CD14-positive monocyte (primary cell): ENCODE measurements at regions not wholly inside any gene's neighbourhood (a gene's known extent, or its start where the extent isn't known, plus 50 kb on each side); places are given as distances from the start of the nearest gene placed in this dataset.

ENCODE experiments used
- DNase-seq, 3 donors: peaks; one replicate each; pipeline ENCODE4 v3.0.0-alpha.2; 2011 to 2022
- H2AFZ ChIP-seq: 2 replicates; pipeline ENCODE4 v1.6.0; 2012; ENCODE audit warnings: mild to moderate bottlenecking, low read depth, low read length, inconsistent platforms; ENCODE audit not compliant: insufficient read depth, poor library complexity, severe bottlenecking
- H3K27ac ChIP-seq, 2 donors: 1 replicate in 1 of 2; 2 replicates in 1 of 2; pipeline ENCODE4 v1.5.1; 2012 to 2013; ENCODE audit warnings: low read length in 2 of 2, control low read depth in 1 of 2, inconsistent platforms in 1 of 2, low read depth in 1 of 2, mild to moderate bottlenecking in 1 of 2
- H3K27me3 ChIP-seq, 2 donors: one replicate each; pipeline versions ENCODE4 v1.6.0 to v1.6.1; 2011 to 2013; ENCODE audit warnings: low read length in 2 of 2; ENCODE audit not compliant: control insufficient read depth in 2 of 2, insufficient read depth in 2 of 2
- H3K36me3 ChIP-seq, 2 donors: replicated peaks in 1 of 2; 1 replicate in 1 of 2; 2 replicates in 1 of 2; pipeline versions ENCODE4 v1.5.1 to v1.6.1; 2012 to 2013; ENCODE audit warnings: low read length in 2 of 2, control low read depth in 1 of 2, inconsistent platforms in 1 of 2, mild to moderate bottlenecking in 1 of 2; ENCODE audit not compliant: insufficient read depth in 2 of 2, control insufficient read depth in 1 of 2
- H3K4me1 ChIP-seq, 2 donors: 1 replicate in 1 of 2; 2 replicates in 1 of 2; pipeline versions ENCODE4 v1.5.1 to v1.6.1; 2012 to 2013; ENCODE audit warnings: low read length in 2 of 2, control low read depth in 1 of 2, inconsistent platforms in 1 of 2, mild to moderate bottlenecking in 1 of 2, moderate library complexity in 1 of 2; ENCODE audit not compliant: insufficient read depth in 2 of 2, control insufficient read depth in 1 of 2
- H3K4me2 ChIP-seq: replicated peaks from 2 replicates; pipeline ENCODE3; 2012; ENCODE audit warnings: low read length, moderate library complexity, mild to moderate bottlenecking; ENCODE audit not compliant: poor library complexity, severe bottlenecking; ENCODE audit errors: extremely low read depth
- H3K4me3 ChIP-seq, 3 experiments: fragments of 200-600 bp in 1 of 3; sonication (generic) in 1 of 3; replicated peaks in 1 of 3; 1 replicate in 2 of 3; 2 replicates in 1 of 3; pipeline ENCODE4 v1.5.1; 2011 to 2013; ENCODE audit warnings: low read length in 3 of 3, mild to moderate bottlenecking in 3 of 3, control low read depth in 2 of 3, low read depth in 2 of 3, inconsistent platforms in 1 of 3, moderate library complexity in 1 of 3
- H3K79me2 ChIP-seq: 2 replicates; pipeline ENCODE4 v1.6.0; 2012; ENCODE audit warnings: mild to moderate bottlenecking, control low read depth, inconsistent platforms, low read length, moderate library complexity; ENCODE audit not compliant: insufficient read depth
- H3K9ac ChIP-seq: 2 replicates; pipeline ENCODE4 v1.6.0; 2017; ENCODE audit warnings: low read length, mild to moderate bottlenecking; ENCODE audit not compliant: insufficient read depth, poor library complexity, severe bottlenecking
- H3K9me3 ChIP-seq, 2 donors: replicated peaks in 1 of 2; 1 replicate in 1 of 2; 2 replicates in 1 of 2; pipeline versions ENCODE4 v1.5.1 to v1.6.1; 2012 to 2013; ENCODE audit warnings: low read length in 2 of 2, control low read depth in 1 of 2; ENCODE audit not compliant: control insufficient read depth in 1 of 2, insufficient read depth in 1 of 2
- H4K20me1 ChIP-seq: 2 replicates; pipeline ENCODE4 v1.6.0; 2012; ENCODE audit warnings: mild to moderate bottlenecking, low read length, control low read depth, moderate library complexity; ENCODE audit not compliant: insufficient read depth
- H3K27ac Mint-ChIP-seq, 7 donors: one replicate each; pipeline ENCODE4 v1.8.0; 2020; ENCODE audit warnings: mild to moderate bottlenecking in 7 of 7, mixed read lengths in 7 of 7, moderate library complexity in 6 of 7, inconsistent platforms in 2 of 7
- H3K27me3 Mint-ChIP-seq, 3 donors: one replicate each; pipeline ENCODE4 v1.8.0; 2021 to 2022; ENCODE audit warnings: low read depth in 3 of 3, mild to moderate bottlenecking in 3 of 3, mixed read lengths in 3 of 3, moderate library complexity in 3 of 3, inconsistent platforms in 1 of 3
- H3K36me3 Mint-ChIP-seq, 2 donors: one replicate each; pipeline ENCODE4 v1.8.0; 2020; ENCODE audit warnings: mixed read lengths in 2 of 2, inconsistent platforms in 1 of 2, mild to moderate bottlenecking in 1 of 2
- H3K4me1 Mint-ChIP-seq: one replicate; pipeline ENCODE4 v1.8.0; 2020; ENCODE audit warnings: mild to moderate bottlenecking, mixed read lengths
- H3K4me3 Mint-ChIP-seq, 2 donors: one replicate each; pipeline ENCODE4 v1.8.0; 2020; ENCODE audit warnings: mild to moderate bottlenecking in 2 of 2, mixed read lengths in 2 of 2, moderate library complexity in 1 of 2
- H3K9me3 Mint-ChIP-seq, 7 donors: one replicate each; pipeline ENCODE4 v1.8.0; 2020 to 2022; ENCODE audit warnings: mixed read lengths in 7 of 7, mild to moderate bottlenecking in 6 of 7, moderate library complexity in 6 of 7, inconsistent platforms in 2 of 7
- CTCF ChIP-seq: fragments of 200-600 bp; IDR thresholded peaks from one replicate; pipeline ENCODE4 v1.8.0; 2022; ENCODE audit warnings: antibody characterized with exemption, mild to moderate bottlenecking
- WGBS: methylation state at CpG from one replicate; pipeline ENCODE4 v1.1.5; 2013; ENCODE audit warnings: missing lambda C conversion rate; ENCODE audit not compliant: insufficient coverage; 5-methylcytosine and 5-hydroxymethylcytosine counted together
- intact Hi-C, 2 donors: fragments of 100-400 bp; cut with micrococcal nuclease; formaldehyde crosslinking; loops; one replicate each; pipeline versions ENCODE4 v1.15.0 to v1.15.1; 2023

DNA sequence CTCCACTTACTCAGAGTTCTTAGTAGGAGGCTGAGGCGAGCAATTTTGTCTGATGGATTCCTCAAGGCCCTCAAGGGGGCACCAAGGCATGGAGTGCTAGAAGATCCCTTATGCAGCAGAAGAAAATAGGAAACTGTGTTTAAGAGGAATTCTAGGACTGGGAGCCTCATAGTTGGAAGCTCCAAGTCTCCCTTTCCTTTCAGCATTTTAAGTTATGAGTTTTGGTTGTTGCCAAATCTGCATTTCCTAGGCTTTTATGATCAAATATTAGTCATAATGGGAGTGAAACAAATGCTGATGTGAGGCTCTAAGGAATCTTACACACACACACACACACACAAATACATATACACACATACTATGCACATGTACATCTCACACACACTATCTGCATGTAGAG lies 714.0 kb downstream of the UTRN start:
- no peak for DNase-seq
- H3K27me3 ChIP-seq = no peaks in the 10 kb centered on the region
- no peak overlapping the region for H3K4me2 ChIP-seq
- no peaks in the 10 kb centered on the region for H3K4me1 Mint-ChIP-seq
- no peaks in the 10 kb centered on the region for H3K9me3 ChIP-seq
- no peak for TF ChIP-seq CTCF
- no peak overlapping the region for H3K27ac ChIP-seq
- no peaks in the 10 kb centered on the region for H3K79me2 ChIP-seq
- H3K36me3 Mint-ChIP-seq = no peaks in the 10 kb centered on the region
- H3K4me3 Mint-ChIP-seq = no peak overlapping the region
- H2AFZ ChIP-seq = no peak overlapping the region
- no peaks in the 10 kb centered on the region for H3K4me1 ChIP-seq
- no peak overlapping the region for H3K4me3 ChIP-seq
- H3K27me3 Mint-ChIP-seq = peaks cover 0 to 4% (median 0%) of the 10 kb centered on the region in 3 donors
- peaks cover 0 to 13% (median 3%) of the 10 kb centered on the region in 7 donors for H3K9me3 Mint-ChIP-seq
- WGBS = no CpG with 5 or more reads among the region's 1 CpG
- no peak overlapping the region for H3K9ac ChIP-seq
- H4K20me1 ChIP-seq = no peaks in the 10 kb centered on the region
- H3K27ac Mint-ChIP-seq = no peak overlapping the region
- no peaks in the 10 kb centered on the region for H3K36me3 ChIP-seq
- intact Hi-C loops = no loop called here

GRCh38 chr6:145003145-145003544 lies 718.0 kb downstream of the UTRN start:
- Mint-ChIP-seq H3K4me1 (no peaks in the 10 kb centered on the region), H3K36me3 (no peaks in the 10 kb centered on the region), H3K27me3 (peaks cover 0 to 6% (median 4%) of the 10 kb centered on the region in 3 donors), H3K9me3 (peaks cover 0 to 13% (median 4%) of the 10 kb centered on the region in 7 donors), H3K4me3 (no peak overlapping the region), H3K27ac (no peak overlapping the region)
- intact Hi-C loops = no loop called here
- no peak overlapping the region for H2AFZ ChIP-seq
- no CpG with 5 or more reads among the region's 2 CpGs for WGBS
- H4K20me1 ChIP-seq = no peaks in the 10 kb centered on the region
- H3K4me3 ChIP-seq = no peak overlapping the region
- H3K27me3 ChIP-seq = no peaks in the 10 kb centered on the region
- no peaks in the 10 kb centered on the region for H3K36me3 ChIP-seq
- DNase-seq = no peak
- no peaks in the 10 kb centered on the region for H3K9me3 ChIP-seq
- H3K27ac ChIP-seq = no peak overlapping the region
- H3K79me2 ChIP-seq = no peaks in the 10 kb centered on the region
- H3K4me2 ChIP-seq = no peak overlapping the region
- no peak for TF ChIP-seq CTCF
- no peak overlapping the region for H3K9ac ChIP-seq
- no peaks in the 10 kb centered on the region for H3K4me1 ChIP-seq
